ENCODE measurements at regions not wholly inside any gene's neighbourhood (a gene's known extent, or its start where the extent isn't known, plus 50 kb on each side); places are given as distances from the start of the nearest gene placed in this dataset.

- TF ChIP-seq CTCF (conservative IDR thresholded peaks at IDR 0.05 in 1 of 2, IDR thresholded peaks at IDR 0.05 in 1 of 2; ENCODE audit: low read depth in 1 of 2, low read length in 2 of 2) (no peak), EZH2 (IDR thresholded peaks at IDR 0.05; ENCODE audit: low read length, missing control alignments) (no peak)
Measured at GRCh38 chr11:32030875-32031503, 59.9 kb upstream of the RCN1 start.
